H1 (cell line): ENCODE measurements at regions not wholly inside any gene's neighbourhood (a gene's known extent, or its start where the extent isn't known, plus 50 kb on each side); places are given as distances from the start of the nearest gene placed in this dataset.

Experiments
- BCL11A ChIP-seq, 2 experiments: IDR thresholded peaks; one replicate each; pipeline ENCODE4 v1.6.1; 2011; ENCODE audit warnings: low read depth in 2 of 2, low read length in 2 of 2, mild to moderate bottlenecking in 2 of 2
- CHD1 ChIP-seq: IDR thresholded peaks from 2 replicates; pipeline ENCODE4 v1.6.1; 2012; ENCODE audit warnings: low read depth, low read length, improper control_type of control experiment
- HDAC2 ChIP-seq, 2 experiments: fragments of 300-600 bp in 1 of 2; sonication (generic) in 1 of 2; IDR thresholded peaks; 2 replicates each; pipeline ENCODE4 v1.6.1; 2011 to 2012; ENCODE audit warnings: low read depth in 2 of 2, low read length in 2 of 2, mild to moderate bottlenecking in 2 of 2, moderate library complexity in 2 of 2, borderline replicate concordance in 1 of 2, inconsistent platforms in 1 of 2
- KDM1A ChIP-seq: fragments of 200-600, 300-600 bp; sonication (generic); IDR thresholded peaks from 2 replicates; pipeline ENCODE4 v1.7.1; 2016; ENCODE audit warnings: mild to moderate bottlenecking, low read length, borderline replicate concordance
- KDM5A ChIP-seq: fragments of 200-600 bp; IDR thresholded peaks from 2 replicates; pipeline ENCODE4 v1.7.1; 2012; ENCODE audit warnings: mild to moderate bottlenecking, low read length, inconsistent platforms, mixed read lengths
- MAX ChIP-seq: IDR thresholded peaks from 2 replicates; pipeline ENCODE4 v1.6.1; 2012; ENCODE audit warnings: inconsistent platforms
- RAD21 ChIP-seq, 2 experiments: IDR thresholded peaks in 1 of 2; conservative IDR thresholded peaks in 1 of 2; 2 replicates each; pipeline ENCODE4 v1.6.1; 2011; ENCODE audit warnings: low read depth in 2 of 2, low read length in 2 of 2, improper control_type of control experiment in 1 of 2, inconsistent platforms in 1 of 2, mild to moderate bottlenecking in 1 of 2, moderate library complexity in 1 of 2
- SIRT6 ChIP-seq: IDR thresholded peaks from one replicate; pipeline ENCODE4 v1.7.1; 2012; ENCODE audit warnings: low read length, inconsistent platforms
- SP1 ChIP-seq: IDR thresholded peaks from 2 replicates; pipeline ENCODE4 v1.6.1; 2011; ENCODE audit warnings: low read depth, low read length
- SUZ12 ChIP-seq: fragments of 200-600 bp; sonication (generic); IDR thresholded peaks from 2 replicates; pipeline ENCODE4 v1.6.1; 2012; ENCODE audit warnings: mild to moderate bottlenecking, inconsistent platforms, low read length, moderate library complexity, mixed read lengths
- TAF1 ChIP-seq: IDR thresholded peaks from 2 replicates; pipeline ENCODE4 v1.6.1; 2011; ENCODE audit warnings: mild to moderate bottlenecking, low read depth, low read length

GRCh38 chr6:85126485-85127167, 323.3 kb upstream of the NT5E start (continued):
- TF ChIP-seq KDM5A: no peak
- no peak; the same call in 1 of the 2 replicates for TF ChIP-seq MAX
- no peak for TF ChIP-seq SP1
- TF ChIP-seq BCL11A (IDR thresholded peaks at IDR 0.05; ENCODE audit: low read depth in 2 of 2, low read length in 2 of 2): no peak
- no peak for TF ChIP-seq SIRT6
- no peak for TF ChIP-seq SUZ12
- TF ChIP-seq HDAC2 (IDR thresholded peaks at IDR 0.05; ENCODE audit: borderline replicate concordance in 1 of 2, low read depth in 2 of 2, low read length in 2 of 2): no peak
- TF ChIP-seq CHD1: no peak
- peak; percentile 56; the same call in 1 of the 2 replicates for TF ChIP-seq TAF1
- TF ChIP-seq RAD21 (IDR thresholded peaks at IDR 0.05 in 1 of 2, conservative IDR thresholded peaks at IDR 0.05 in 1 of 2; ENCODE audit: low read depth in 2 of 2, low read length in 2 of 2): peak; percentile 90 to 93
- TF ChIP-seq KDM1A: no peak
